Parathyroid adenoma (tissue), 2 donors: ENCODE measurements at regions not wholly inside any gene's neighbourhood (a gene's known extent, or its start where the extent isn't known, plus 50 kb on each side); places are given as distances from the start of the nearest gene placed in this dataset.
"Not testable (repeated sequence)": the region's sequence is repeated elsewhere in the genome, so short reads cannot be mapped to it uniquely, and the experiment has no call there.

Experiments used
- H2AFZ ChIP-seq: fragments of 300-600 bp; sonication (generic); one replicate; pipeline ENCODE4 v1.7.0; 2017; ENCODE audit warnings: antibody characterized with exemption, mild to moderate bottlenecking
- H3K27ac ChIP-seq: fragments of 300-600 bp; sonication (generic); one replicate; pipeline ENCODE4 v1.7.0; 2017
- H3K27me3 ChIP-seq: fragments of 300-600 bp; sonication (generic); one replicate; pipeline ENCODE4 v1.7.0; 2017; ENCODE audit warnings: low read length; ENCODE audit not compliant: control insufficient read depth, insufficient read depth
- H3K36me3 ChIP-seq: fragments of 300-600 bp; sonication (generic); one replicate; pipeline ENCODE4 v1.7.0; 2017; ENCODE audit warnings: low read length; ENCODE audit not compliant: control insufficient read depth, insufficient read depth
- H3K4me1 ChIP-seq: fragments of 300-600 bp; sonication (generic); one replicate; pipeline ENCODE4 v1.7.0; 2017; ENCODE audit warnings: control low read depth
- H3K4me2 ChIP-seq: fragments of 300-600 bp; sonication (generic); one replicate; pipeline ENCODE4 v1.7.0; 2017; ENCODE audit warnings: low read length
- H3K4me3 ChIP-seq: fragments of 300-600 bp; sonication (generic); one replicate; pipeline ENCODE4 v1.7.0; 2017; ENCODE audit warnings: low read depth, low read length
- H3K79me2 ChIP-seq: fragments of 300-600 bp; sonication (generic); one replicate; pipeline ENCODE4 v1.7.0; 2017; ENCODE audit warnings: control low read depth
- H3K9ac ChIP-seq: fragments of 300-600 bp; sonication (generic); one replicate; pipeline ENCODE4 v1.7.0; 2017; ENCODE audit warnings: mild to moderate bottlenecking
- H3K9me3 ChIP-seq: fragments of 300-600 bp; sonication (generic); one replicate; pipeline ENCODE4 v1.7.0; 2017; ENCODE audit warnings: low read length; ENCODE audit not compliant: control insufficient read depth
- CTCF ChIP-seq: fragments of 300-600 bp; sonication (generic); IDR thresholded peaks from one replicate; pipeline ENCODE4 v1.7.0; 2017; ENCODE audit warnings: antibody characterized with exemption, mild to moderate bottlenecking
- donor health status: primary hyperparathyroidism.

- H3K79me2 ChIP-seq, result no peaks in the 10 kb centered on the region
- H3K9ac ChIP-seq, result no peak overlapping the region
Observed at GRCh38 chr11:45379162-45379863, 93.2 kb upstream of the SYT13 start.

GRCh38 chr11:45378516-45378915 lies 92.4 kb upstream of the SYT13 start:
- TF ChIP-seq CTCF, result no peak
- Histone ChIP-seq H3K79me2 (no peaks in the 10 kb centered on the region), H3K4me2 (no peak overlapping the region), H3K27ac (no peak overlapping the region), H3K9ac (no peak overlapping the region), H3K4me1 (no peaks in the 10 kb centered on the region), H3K36me3 (no peaks in the 10 kb centered on the region), H3K4me3 (no peak overlapping the region), H2AFZ (no peak overlapping the region), H3K27me3 (no peaks in the 10 kb centered on the region), H3K9me3 (no peaks in the 10 kb centered on the region)

More at GRCh38 chr11:45379162-45379863, 93.2 kb upstream of the SYT13 start:
- TF ChIP-seq CTCF, result no peak
- Histone ChIP-seq H3K36me3 (no peaks in the 10 kb centered on the region), H3K4me3 (no peak overlapping the region), H3K4me2 (no peak overlapping the region), H3K27ac (no peak overlapping the region), H3K4me1 (no peaks in the 10 kb centered on the region), H3K9me3 (no peaks in the 10 kb centered on the region), H2AFZ (no peak overlapping the region), H3K27me3 (no peaks in the 10 kb centered on the region)

GRCh38 chr11:45374653-45375059 lies 88.5 kb upstream of the SYT13 start:
- Histone ChIP-seq H3K4me2 (no peak overlapping the region), H3K4me3 (no peak overlapping the region), H2AFZ (no peak overlapping the region), H3K9me3 (no peaks in the 10 kb centered on the region), H3K27ac (no peak overlapping the region), H3K9ac (no peak overlapping the region), H3K36me3 (no peaks in the 10 kb centered on the region), H3K27me3 (no peaks in the 10 kb centered on the region), H3K79me2 (no peaks in the 10 kb centered on the region), H3K4me1 (no peaks in the 10 kb centered on the region)
- TF ChIP-seq CTCF, result no peak

GRCh38 chr11:45374130-45374529 lies 88.0 kb upstream of the SYT13 start:
- no peaks in the 10 kb centered on the region for H3K36me3 ChIP-seq
- no peaks in the 10 kb centered on the region for H3K79me2 ChIP-seq
- H3K27me3 ChIP-seq, result no peaks in the 10 kb centered on the region
- no peak overlapping the region for H3K9ac ChIP-seq
- H3K4me2 ChIP-seq, result no peak overlapping the region
- H2AFZ ChIP-seq, result no peak overlapping the region
- no peaks in the 10 kb centered on the region for H3K9me3 ChIP-seq
- no peak for TF ChIP-seq CTCF
- no peak overlapping the region for H3K27ac ChIP-seq
- H3K4me1 ChIP-seq, result no peaks in the 10 kb centered on the region
- H3K4me3 ChIP-seq, result no peak overlapping the region

- Histone ChIP-seq H2AFZ (no peak overlapping the region), H3K4me2 (no peak overlapping the region), H3K4me3 (no peak overlapping the region), H3K27me3 (no peaks in the 10 kb centered on the region), H3K9ac (no peak overlapping the region), H3K9me3 (no peaks in the 10 kb centered on the region), H3K36me3 (no peaks in the 10 kb centered on the region), H3K79me2 (no peaks in the 10 kb centered on the region), H3K27ac (no peak overlapping the region), H3K4me1 (no peaks in the 10 kb centered on the region)
- TF ChIP-seq CTCF, result no peak
Observed at GRCh38 chr11:45373506-45374035, 87.4 kb upstream of the SYT13 start.

GRCh38 chr11:45372414-45372813 lies 86.3 kb upstream of the SYT13 start:
- H3K27me3 ChIP-seq, H3K4me2 ChIP-seq, H3K36me3 ChIP-seq, H3K9me3 ChIP-seq, H3K4me3 ChIP-seq, H3K27ac ChIP-seq, H3K79me2 ChIP-seq, H3K4me1 ChIP-seq, H3K9ac ChIP-seq, H2AFZ ChIP-seq: not testable (repeated sequence)
